ENCODE measurements at regions not wholly inside any gene's neighbourhood (a gene's known extent, or its start where the extent isn't known, plus 50 kb on each side); places are given as distances from the start of the nearest gene placed in this dataset.
"Not testable (repeated sequence)": the region's sequence is repeated elsewhere in the genome, so short reads cannot be mapped to it uniquely, and the experiment has no call there.

DNA sequence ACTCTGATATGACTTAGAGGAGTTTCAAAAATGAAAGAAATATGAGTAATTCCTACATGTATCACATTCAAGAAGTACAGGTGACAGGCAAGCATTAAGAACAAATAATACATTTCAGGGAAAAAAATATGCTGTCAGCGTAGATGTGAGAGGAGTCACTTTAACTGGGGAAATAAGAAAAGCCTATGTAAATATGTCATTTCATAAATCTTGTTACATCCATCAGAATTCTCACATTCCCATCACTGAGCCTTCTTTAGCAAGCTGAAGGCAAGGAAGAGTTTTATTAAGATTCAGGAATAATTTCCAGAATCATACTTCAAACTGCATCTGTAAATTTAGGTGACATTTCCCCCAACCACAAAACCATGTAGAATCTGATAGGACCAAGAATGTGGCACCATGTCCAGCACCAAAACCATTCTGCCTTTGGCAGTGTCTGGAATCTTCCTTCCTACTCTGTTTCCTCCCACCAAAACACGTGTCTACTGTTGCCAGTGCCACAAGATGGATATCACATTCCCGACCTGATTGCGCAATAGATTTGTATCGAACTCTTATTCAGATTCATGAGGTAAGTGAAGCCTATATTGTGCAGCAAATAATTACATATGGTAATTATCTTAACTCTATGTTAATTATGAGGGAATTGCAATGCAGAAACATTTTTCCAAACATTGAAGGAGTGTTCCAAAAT, 690.9 kb downstream of the ISL1 start:
- Histone ChIP-seq H3K36me3 (no peaks in the 10 kb centered on the region), H3K4me1 (no peaks in the 10 kb centered on the region), H3K27ac (no peak overlapping the region), H3K4me3 (no peak overlapping the region), H3K9me3 (no peaks in the 10 kb centered on the region), H3K27me3 (no peaks in the 10 kb centered on the region)
- DNase-seq, result no peak
- WGBS, 2 donors (ENCODE audit: low coverage in 1 of 2), result 67 to 72% methylated on average over 5 of the region's 5 CpGs
- no peak for TF ChIP-seq POLR2AphosphoS5 (IDR thresholded peaks at IDR 0.05)
- no peak for TF ChIP-seq EP300 (IDR thresholded peaks at IDR 0.05; ENCODE audit: low read depth)
- TF ChIP-seq, protein P1, sequence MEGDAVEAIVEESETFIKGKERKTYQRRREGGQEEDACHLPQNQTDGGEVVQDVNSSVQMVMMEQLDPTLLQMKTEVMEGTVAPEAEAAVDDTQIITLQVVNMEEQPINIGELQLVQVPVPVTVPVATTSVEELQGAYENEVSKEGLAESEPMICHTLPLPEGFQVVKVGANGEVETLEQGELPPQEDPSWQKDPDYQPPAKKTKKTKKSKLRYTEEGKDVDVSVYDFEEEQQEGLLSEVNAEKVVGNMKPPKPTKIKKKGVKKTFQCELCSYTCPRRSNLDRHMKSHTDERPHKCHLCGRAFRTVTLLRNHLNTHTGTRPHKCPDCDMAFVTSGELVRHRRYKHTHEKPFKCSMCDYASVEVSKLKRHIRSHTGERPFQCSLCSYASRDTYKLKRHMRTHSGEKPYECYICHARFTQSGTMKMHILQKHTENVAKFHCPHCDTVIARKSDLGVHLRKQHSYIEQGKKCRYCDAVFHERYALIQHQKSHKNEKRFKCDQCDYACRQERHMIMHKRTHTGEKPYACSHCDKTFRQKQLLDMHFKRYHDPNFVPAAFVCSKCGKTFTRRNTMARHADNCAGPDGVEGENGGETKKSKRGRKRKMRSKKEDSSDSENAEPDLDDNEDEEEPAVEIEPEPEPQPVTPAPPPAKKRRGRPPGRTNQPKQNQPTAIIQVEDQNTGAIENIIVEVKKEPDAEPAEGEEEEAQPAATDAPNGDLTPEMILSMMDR (IDR thresholded peaks at IDR 0.05), result no peak
- TF ChIP-seq POLR2A (IDR thresholded peaks at IDR 0.05), result no peak
- intact Hi-C loops (cut with DNase I; ENCODE audit: low total_unique reads), result no loop called here
- in situ Hi-C loops (cut with MboI; ENCODE audit: low pct_ligation_motif_present in 1 of 4, low pct_unique_long_range_greater_than_20kb in 1 of 4, low sequenced_read_pairs in 3 of 4), result no loop called here

DNA sequence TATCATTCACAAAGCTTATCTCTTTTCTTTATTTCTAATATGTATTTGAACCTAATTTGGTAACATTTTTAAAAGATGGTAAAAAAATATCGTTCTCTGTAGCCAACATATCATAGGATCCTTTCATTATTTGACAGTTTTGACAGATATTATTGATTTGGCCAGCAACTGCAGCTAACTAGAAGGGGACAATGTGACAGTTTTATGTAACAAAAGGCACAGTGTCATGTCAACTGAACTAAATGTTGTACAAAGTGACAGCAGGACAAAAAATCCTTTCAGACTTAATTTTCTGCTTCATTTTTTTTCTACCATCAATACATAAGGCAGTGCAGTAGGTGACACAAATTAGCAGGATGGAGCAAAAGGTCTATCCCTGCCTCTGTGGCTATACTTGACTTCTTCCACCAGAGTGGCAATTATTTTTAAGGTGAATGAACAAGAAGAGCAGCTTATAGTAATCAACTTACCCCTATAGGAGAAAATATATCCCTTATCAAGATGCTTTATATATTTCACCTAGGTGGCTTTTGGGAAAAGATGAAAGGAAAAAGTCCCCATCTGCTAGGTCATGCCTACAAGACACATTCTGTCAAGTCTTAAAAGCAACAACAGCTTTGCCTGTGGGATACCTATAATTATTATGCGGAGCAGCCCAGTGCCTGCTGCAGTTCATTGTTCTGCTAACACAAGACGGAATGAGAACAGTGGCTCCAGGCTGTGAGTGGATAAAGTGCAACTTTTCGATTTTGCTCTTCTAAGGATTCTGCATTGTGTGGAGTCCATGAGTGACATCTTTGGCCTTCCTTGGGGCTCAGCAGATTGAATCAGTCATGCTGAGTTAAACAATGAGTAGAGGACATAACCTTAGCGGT, 694.9 kb downstream of the ISL1 start:
- intact Hi-C loops (cut with DNase I; ENCODE audit: low total_unique reads), result no loop called here
- no peaks in the 10 kb centered on the region for H3K27me3 ChIP-seq

DNA sequence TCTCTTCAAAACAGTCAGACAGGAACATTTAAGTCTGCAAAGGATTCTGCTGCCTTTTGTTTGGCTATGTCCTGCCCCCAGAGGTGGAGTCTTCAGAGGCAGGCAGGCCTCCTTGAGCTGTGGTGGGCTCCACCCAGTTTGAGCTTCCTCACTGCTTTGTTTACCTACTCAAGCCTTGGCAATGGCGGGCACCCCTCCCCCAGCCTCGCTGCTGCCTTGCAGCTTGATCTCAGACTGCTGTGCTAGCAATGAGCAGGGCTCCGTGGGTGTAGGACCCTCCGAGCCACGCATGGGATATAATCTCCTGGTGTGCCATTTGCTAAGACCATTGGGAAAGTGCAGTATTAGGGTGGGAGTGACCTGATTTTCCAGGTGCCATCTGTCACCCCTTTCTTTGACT, 685.4 kb upstream of the ITGA1 start:
- H3K4me1 ChIP-seq; in situ Hi-C loops (cut with MboI; ENCODE audit: low pct_ligation_motif_present in 1 of 4, low pct_unique_long_range_greater_than_20kb in 1 of 4, low sequenced_read_pairs in 3 of 4); intact Hi-C loops (cut with DNase I; ENCODE audit: low total_unique reads); H3K9me3 ChIP-seq; H3K36me3 ChIP-seq; H3K27ac ChIP-seq; H3K27me3 ChIP-seq; H3K4me3 ChIP-seq; DNase-seq: not testable (repeated sequence)
- 73% methylated on average over 5 of the region's 5 CpGs; no CpG with 5 or more reads in 1 of the 2 donors for WGBS, 2 donors (ENCODE audit: low coverage in 1 of 2)

More for the DNA sequence above, 694.9 kb downstream of the ISL1 start:
- no peak for TF ChIP-seq POLR2AphosphoS5 (IDR thresholded peaks at IDR 0.05)
- no peak for TF ChIP-seq EP300 (IDR thresholded peaks at IDR 0.05; ENCODE audit: low read depth)
- TF ChIP-seq, protein P1 (IDR thresholded peaks at IDR 0.05), result no peak
- TF ChIP-seq POLR2A (IDR thresholded peaks at IDR 0.05), result no peak
- Histone ChIP-seq H3K4me3 (no peak overlapping the region), H3K4me1 (no peaks in the 10 kb centered on the region), H3K27ac (no peak overlapping the region), H3K36me3 (no peaks in the 10 kb centered on the region), H3K9me3 (no peaks in the 10 kb centered on the region)
- WGBS, 2 donors (ENCODE audit: low coverage in 1 of 2), result 60 to 61% methylated on average over 4 to 5 of the region's 5 CpGs
- in situ Hi-C loops (cut with MboI; ENCODE audit: low pct_ligation_motif_present in 1 of 4, low pct_unique_long_range_greater_than_20kb in 1 of 4, low sequenced_read_pairs in 3 of 4), result no loop called here
- no peak for DNase-seq

DNA sequence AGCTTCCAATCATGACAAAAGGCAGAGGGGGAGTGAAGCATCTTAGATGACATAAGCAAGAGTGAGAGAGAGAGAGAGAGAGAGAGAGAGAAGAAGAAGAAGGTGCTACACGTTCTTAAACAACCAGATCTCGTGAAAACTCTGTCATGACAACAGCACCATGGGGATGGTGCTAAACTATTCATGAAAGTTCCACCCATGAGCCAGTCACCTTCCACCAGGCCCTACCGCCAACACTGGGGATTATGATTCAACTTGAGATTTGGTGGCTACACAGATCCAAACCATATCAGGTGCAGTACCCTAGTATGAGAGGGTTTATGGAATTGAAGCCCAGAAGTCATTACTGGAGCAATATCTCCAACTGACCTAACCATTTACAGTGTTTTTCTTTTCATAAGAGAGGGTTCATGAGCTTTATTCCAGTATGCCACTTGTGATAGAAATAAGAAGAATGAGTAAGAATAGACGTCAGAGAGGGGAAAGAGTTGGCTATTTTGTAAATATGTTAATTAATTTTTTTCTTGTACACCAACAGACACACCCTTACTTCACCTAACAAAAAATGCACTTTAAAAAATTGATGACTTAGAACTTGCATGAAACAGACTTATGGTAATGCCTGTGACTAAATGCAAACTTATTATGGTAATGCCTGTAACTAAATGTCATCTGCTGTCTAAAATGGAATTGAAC, 680.4 kb upstream of the ITGA1 start:
- WGBS, 2 donors (ENCODE audit: low coverage in 1 of 2), result 53 to 73% methylated on average over 3 to 4 of the region's 4 CpGs
- H3K4me3 ChIP-seq, result no peak overlapping the region
- H3K4me1 ChIP-seq, result no peaks in the 10 kb centered on the region
- in situ Hi-C loops (cut with MboI; ENCODE audit: low pct_ligation_motif_present in 1 of 4, low pct_unique_long_range_greater_than_20kb in 1 of 4, low sequenced_read_pairs in 3 of 4), result no loop called here
- intact Hi-C loops (cut with DNase I; ENCODE audit: low total_unique reads), result no loop called here
- no peaks in the 10 kb centered on the region for H3K9me3 ChIP-seq
- H3K27me3 ChIP-seq, result no peaks in the 10 kb centered on the region
- no peak overlapping the region for H3K27ac ChIP-seq
- no peaks in the 10 kb centered on the region for H3K36me3 ChIP-seq
- DNase-seq, result no peak
- TF ChIP-seq POLR2AphosphoS5 (IDR thresholded peaks at IDR 0.05), result no peak
- TF ChIP-seq, protein P1 (IDR thresholded peaks at IDR 0.05), result no peak
- TF ChIP-seq EP300 (IDR thresholded peaks at IDR 0.05; ENCODE audit: low read depth), result no peak
